Heart left ventricle (tissue), 13 donors: ENCODE measurements at regions not wholly inside any gene's neighbourhood (a gene's known extent, or its start where the extent isn't known, plus 50 kb on each side); places are given as distances from the start of the nearest gene placed in this dataset.

Experiments used
- POLR2A ChIP-seq, 2 donors: fragments of 450-650 bp; IDR thresholded peaks; one replicate each; pipeline ENCODE4 v1.6.1; 2017; ENCODE audit warnings: antibody characterized with exemption in 2 of 2, mild to moderate bottlenecking in 2 of 2, moderate library complexity in 2 of 2
- TF ChIP-seq, protein P1 (sequence below), 12 donors: fragments of 200-600 bp; sonication (generic) in 4 of 12; IDR thresholded peaks; one replicate each; pipeline versions ENCODE4 v1.5.0 to v1.8.0; 2018 to 2022; ENCODE audit warnings: antibody characterized with exemption in 12 of 12, mild to moderate bottlenecking in 5 of 12
- donor health status: ischemic (EF 13 %, LVEDD 7.1; RV severe dilation, severe dysfunction).
- donor health status: DM: no; HTN: yes; CAD: no.
- donor health status: DM: no; HTN: no; CAD: no.
- donor health status: ischemic (EF 25% LVEDD 6.9; RV normal size, moderate dysfunction).
- donor health status: ischemic (EF 25% LVEDD 5.7; RV mildly dilated, moderate dysfunction).
- donor health status: ischemic (EF 35%, LVEDD 5.7; RV mildly dilated, moderate dysfunction).
- donor health status: nonischemic (EF 11% LVEDD 7.7; RV severe dilation, severe dysfunction).
- donor health status: DM: yes; HTN: yes; CAD: no.
- donor health status: PGD.
- donor health status: ischemic (EF 29% LVEDD 5.4; RV normal size, mild dysfunction).
- donor health status: nonischemic (EF 23%, LVEDD 6.1; RV moderate dilation, normal function).

- no peak for TF ChIP-seq POLR2A (IDR thresholded peaks at IDR 0.05)
- TF ChIP-seq, protein P1, sequence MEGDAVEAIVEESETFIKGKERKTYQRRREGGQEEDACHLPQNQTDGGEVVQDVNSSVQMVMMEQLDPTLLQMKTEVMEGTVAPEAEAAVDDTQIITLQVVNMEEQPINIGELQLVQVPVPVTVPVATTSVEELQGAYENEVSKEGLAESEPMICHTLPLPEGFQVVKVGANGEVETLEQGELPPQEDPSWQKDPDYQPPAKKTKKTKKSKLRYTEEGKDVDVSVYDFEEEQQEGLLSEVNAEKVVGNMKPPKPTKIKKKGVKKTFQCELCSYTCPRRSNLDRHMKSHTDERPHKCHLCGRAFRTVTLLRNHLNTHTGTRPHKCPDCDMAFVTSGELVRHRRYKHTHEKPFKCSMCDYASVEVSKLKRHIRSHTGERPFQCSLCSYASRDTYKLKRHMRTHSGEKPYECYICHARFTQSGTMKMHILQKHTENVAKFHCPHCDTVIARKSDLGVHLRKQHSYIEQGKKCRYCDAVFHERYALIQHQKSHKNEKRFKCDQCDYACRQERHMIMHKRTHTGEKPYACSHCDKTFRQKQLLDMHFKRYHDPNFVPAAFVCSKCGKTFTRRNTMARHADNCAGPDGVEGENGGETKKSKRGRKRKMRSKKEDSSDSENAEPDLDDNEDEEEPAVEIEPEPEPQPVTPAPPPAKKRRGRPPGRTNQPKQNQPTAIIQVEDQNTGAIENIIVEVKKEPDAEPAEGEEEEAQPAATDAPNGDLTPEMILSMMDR (IDR thresholded peaks at IDR 0.05), result no peak
Observed at GRCh38 chr15:69529961-69530633, 77.5 kb downstream of the RPLP1 start.
